ENCODE measurements at regions not wholly inside any gene's neighbourhood (a gene's known extent, or its start where the extent isn't known, plus 50 kb on each side); places are given as distances from the start of the nearest gene placed in this dataset.

DNA sequence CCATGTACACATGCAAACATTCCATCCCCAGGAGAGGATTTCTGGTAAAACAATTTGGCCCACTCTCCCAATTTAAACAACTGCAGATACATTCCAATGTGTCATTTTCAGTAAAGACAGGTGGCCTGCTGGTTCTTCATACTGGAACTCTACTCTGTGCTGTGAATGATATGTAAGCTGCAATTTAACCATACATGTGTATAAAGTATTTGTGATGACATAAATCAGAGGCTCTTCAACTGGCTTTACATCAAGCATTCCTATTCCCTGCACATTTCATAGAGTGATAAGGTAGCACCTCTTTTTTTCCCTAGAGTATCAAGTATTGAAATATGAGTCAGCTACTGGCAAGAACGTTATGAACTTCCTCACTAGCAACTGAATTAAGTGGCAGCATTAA is 649.5 kb upstream of the ADGRL2 start:
- Histone ChIP-seq H3K27me3 (ENCODE audit: control insufficient read depth in 1 of 2, insufficient read depth in 2 of 2, low read length in 2 of 2) (no peaks in the 10 kb centered on the region; a peak in 1 of 5 replicates), H3K27ac (ENCODE audit: extremely low read length, insufficient read depth, low read length) (no peak overlapping the region), H3K9ac (ENCODE audit: insufficient read depth, low read depth, low read length) (no peak overlapping the region), H3K4me1 (ENCODE audit: insufficient read depth, low read length) (no peaks in the 10 kb centered on the region), H3K4me2 (ENCODE audit: low read depth, low read length) (no peak overlapping the region), H3K4me3 (replicated peaks in 1 of 3; ENCODE audit: insufficient read depth in 1 of 3, low read depth in 2 of 3, low read length in 3 of 3) (no peak overlapping the region), H3K36me3 (replicated peaks in 1 of 2; ENCODE audit: control insufficient read depth in 1 of 2, insufficient read depth in 2 of 2, low read length in 2 of 2) (no peaks in the 10 kb centered on the region), H3K9me3 (ENCODE audit: low read length) (peaks cover 71% of the 10 kb centered on the region), H3K79me2 (ENCODE audit: insufficient read depth, low read length) (no peaks in the 10 kb centered on the region), H4K20me1 (ENCODE audit: insufficient read depth, low read length) (no peaks in the 10 kb centered on the region), H2AFZ (ENCODE audit: low read length) (no peak overlapping the region)
- CTCF ChIA-PET (ENCODE audit: low intra/inter-chr PET ratio, low total read pairs) = no interaction called here
- POLR2A ChIA-PET = no interaction called here
- 0% methylated on average over 1 of the region's 1 CpG for WGBS (ENCODE audit: low lambda C conversion rate)
- in situ Hi-C loops (cut with HindIII; ENCODE audit: extremely low pct_ligation_motif_present, low pct_unique_long_range_greater_than_20kb) (no loop called here), intact Hi-C loops (cut with micrococcal nuclease; ENCODE audit: unreplicated experiment) (no loop called here)
- no TSS peak for BruUV-seq (replicated peaks)
- no peak for DNase-seq (ENCODE audit: low spot score)
- no peak for FAIRE-seq
- TF ChIP-seq, protein P1, sequence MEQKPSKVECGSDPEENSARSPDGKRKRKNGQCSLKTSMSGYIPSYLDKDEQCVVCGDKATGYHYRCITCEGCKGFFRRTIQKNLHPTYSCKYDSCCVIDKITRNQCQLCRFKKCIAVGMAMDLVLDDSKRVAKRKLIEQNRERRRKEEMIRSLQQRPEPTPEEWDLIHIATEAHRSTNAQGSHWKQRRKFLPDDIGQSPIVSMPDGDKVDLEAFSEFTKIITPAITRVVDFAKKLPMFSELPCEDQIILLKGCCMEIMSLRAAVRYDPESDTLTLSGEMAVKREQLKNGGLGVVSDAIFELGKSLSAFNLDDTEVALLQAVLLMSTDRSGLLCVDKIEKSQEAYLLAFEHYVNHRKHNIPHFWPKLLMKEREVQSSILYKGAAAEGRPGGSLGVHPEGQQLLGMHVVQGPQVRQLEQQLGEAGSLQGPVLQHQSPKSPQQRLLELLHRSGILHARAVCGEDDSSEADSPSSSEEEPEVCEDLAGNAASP (CRISPR knock-in tag; IDR thresholded peaks at IDR 0.05; ENCODE audit: borderline replicate concordance) = no peak
- TF ChIP-seq ZNF317 (CRISPR knock-in tag; IDR thresholded peaks at IDR 0.05) (no peak), KDM3A (CRISPR knock-in tag; IDR thresholded peaks at IDR 0.05; ENCODE audit: low read depth) (no peak), GPN1 (CRISPR knock-in tag; IDR thresholded peaks at IDR 0.05; ENCODE audit: borderline replicate concordance) (no peak), SRY (CRISPR knock-in tag; IDR thresholded peaks at IDR 0.05) (no peak), TP53 (CRISPR knock-in tag; conservative IDR thresholded peaks at IDR 0.05) (no peak), ZNF331 (CRISPR knock-in tag; IDR thresholded peaks at IDR 0.05) (no peak), ZNF224 (CRISPR knock-in tag; IDR thresholded peaks at IDR 0.05) (no peak), POLR2A (IDR thresholded peaks at IDR 0.05; ENCODE audit: insufficient read depth in 1 of 2, low read depth in 2 of 2, low read length in 2 of 2) (no peak), YY1 (IDR thresholded peaks at IDR 0.05; ENCODE audit: insufficient read depth, insufficient replicate concordance, low read depth, low read length) (no peak)
- TF ChIP-seq, protein P2, sequence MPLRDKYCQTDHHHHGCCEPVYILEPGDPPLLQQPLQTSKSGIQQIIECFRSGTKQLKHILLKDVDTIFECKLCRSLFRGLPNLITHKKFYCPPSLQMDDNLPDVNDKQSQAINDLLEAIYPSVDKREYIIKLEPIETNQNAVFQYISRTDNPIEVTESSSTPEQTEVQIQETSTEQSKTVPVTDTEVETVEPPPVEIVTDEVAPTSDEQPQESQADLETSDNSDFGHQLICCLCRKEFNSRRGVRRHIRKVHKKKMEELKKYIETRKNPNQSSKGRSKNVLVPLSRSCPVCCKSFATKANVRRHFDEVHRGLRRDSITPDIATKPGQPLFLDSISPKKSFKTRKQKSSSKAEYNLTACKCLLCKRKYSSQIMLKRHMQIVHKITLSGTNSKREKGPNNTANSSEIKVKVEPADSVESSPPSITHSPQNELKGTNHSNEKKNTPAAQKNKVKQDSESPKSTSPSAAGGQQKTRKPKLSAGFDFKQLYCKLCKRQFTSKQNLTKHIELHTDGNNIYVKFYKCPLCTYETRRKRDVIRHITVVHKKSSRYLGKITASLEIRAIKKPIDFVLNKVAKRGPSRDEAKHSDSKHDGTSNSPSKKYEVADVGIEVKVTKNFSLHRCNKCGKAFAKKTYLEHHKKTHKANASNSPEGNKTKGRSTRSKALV (CRISPR knock-in tag; IDR thresholded peaks at IDR 0.05) = no peak
- TF ChIP-seq, protein P3, sequence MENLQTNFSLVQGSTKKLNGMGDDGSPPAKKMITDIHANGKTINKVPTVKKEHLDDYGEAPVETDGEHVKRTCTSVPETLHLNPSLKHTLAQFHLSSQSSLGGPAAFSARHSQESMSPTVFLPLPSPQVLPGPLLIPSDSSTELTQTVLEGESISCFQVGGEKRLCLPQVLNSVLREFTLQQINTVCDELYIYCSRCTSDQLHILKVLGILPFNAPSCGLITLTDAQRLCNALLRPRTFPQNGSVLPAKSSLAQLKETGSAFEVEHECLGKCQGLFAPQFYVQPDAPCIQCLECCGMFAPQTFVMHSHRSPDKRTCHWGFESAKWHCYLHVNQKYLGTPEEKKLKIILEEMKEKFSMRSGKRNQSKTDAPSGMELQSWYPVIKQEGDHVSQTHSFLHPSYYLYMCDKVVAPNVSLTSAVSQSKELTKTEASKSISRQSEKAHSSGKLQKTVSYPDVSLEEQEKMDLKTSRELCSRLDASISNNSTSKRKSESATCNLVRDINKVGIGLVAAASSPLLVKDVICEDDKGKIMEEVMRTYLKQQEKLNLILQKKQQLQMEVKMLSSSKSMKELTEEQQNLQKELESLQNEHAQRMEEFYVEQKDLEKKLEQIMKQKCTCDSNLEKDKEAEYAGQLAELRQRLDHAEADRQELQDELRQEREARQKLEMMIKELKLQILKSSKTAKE (CRISPR knock-in tag; IDR thresholded peaks at IDR 0.05; ENCODE audit: borderline replicate concordance) = no peak
- ATAC-seq = no peak

Data from HepG2 (cell line).